MM.1S (cell line): ENCODE measurements at regions not wholly inside any gene's neighbourhood (a gene's known extent, or its start where the extent isn't known, plus 50 kb on each side); places are given as distances from the start of the nearest gene placed in this dataset.

Source experiments
- DNase-seq: peaks from one replicate; pipeline ENCODE4 v3.0.0-alpha.2; 2015
- H2AFZ ChIP-seq: fragments of 300-600 bp; sonication (generic); 2 replicates; pipeline ENCODE4 v1.6.0; 2016; ENCODE audit warnings: antibody characterized with exemption, low read length
- H3F3A ChIP-seq: fragments of 300-600 bp; sonication (generic); 2 replicates; pipeline ENCODE4 v1.6.1; 2016; ENCODE audit warnings: mild to moderate bottlenecking, antibody characterized with exemption, low read length, moderate library complexity, mixed read lengths; ENCODE audit not compliant: insufficient read depth
- H3K27ac ChIP-seq: fragments of 300-600 bp; sonication (generic); 2 replicates; pipeline ENCODE4 v1.5.1; 2016; ENCODE audit warnings: mild to moderate bottlenecking, low read length
- H3K27me3 ChIP-seq: fragments of 300-600 bp; sonication (generic); replicated peaks from 2 replicates; pipeline ENCODE4 v1.6.0; 2016; ENCODE audit warnings: low read length; ENCODE audit not compliant: insufficient read depth
- H3K36me3 ChIP-seq: fragments of 300-600 bp; sonication (generic); replicated peaks from 2 replicates; pipeline ENCODE4 v1.6.1; 2016; ENCODE audit warnings: mild to moderate bottlenecking, low read length, mixed read lengths; ENCODE audit not compliant: insufficient read depth
- H3K4me1 ChIP-seq: fragments of 300-600 bp; sonication (generic); 2 replicates; pipeline ENCODE4 v1.6.1; 2016; ENCODE audit warnings: low read length, mixed read lengths
- H3K4me2 ChIP-seq: fragments of 300-600 bp; sonication (generic); 2 replicates; pipeline ENCODE4 v1.6.0; 2016; ENCODE audit warnings: low read depth, low read length
- H3K4me3 ChIP-seq: fragments of 300-600 bp; sonication (generic); 2 replicates; pipeline ENCODE4 v1.5.1; 2016; ENCODE audit warnings: low read length, mixed read lengths
- H3K79me2 ChIP-seq: fragments of 300-600 bp; sonication (generic); 2 replicates; pipeline ENCODE4 v1.6.1; 2016; ENCODE audit warnings: mixed run types, low read length, mixed read lengths
- H3K9ac ChIP-seq: fragments of 300-600 bp; sonication (generic); 2 replicates; pipeline ENCODE4 v1.6.1; 2016; ENCODE audit warnings: low read length, mixed read lengths
- H3K9me2 ChIP-seq: fragments of 300-600 bp; sonication (generic); replicated peaks from 2 replicates; pipeline ENCODE4 v1.6.1; 2016; ENCODE audit warnings: mild to moderate bottlenecking, low read length, mixed read lengths; ENCODE audit not compliant: insufficient read depth
- H3K9me3 ChIP-seq: fragments of 300-600 bp; sonication (generic); replicated peaks from 2 replicates; pipeline ENCODE4 v1.6.1; 2016; ENCODE audit warnings: mild to moderate bottlenecking, low read length, mixed read lengths; ENCODE audit not compliant: insufficient read depth
- H4K20me1 ChIP-seq: fragments of 300-600 bp; sonication (generic); 2 replicates; pipeline ENCODE4 v1.6.1; 2016; ENCODE audit warnings: mild to moderate bottlenecking, low read length, moderate library complexity, mixed read lengths; ENCODE audit not compliant: insufficient read depth
- CTCF ChIP-seq: fragments of 300-600 bp; sonication (generic); IDR thresholded peaks from 2 replicates; pipeline ENCODE4 v1.5.1; 2016; ENCODE audit warnings: antibody characterized with exemption, low read length, mixed read lengths
- EZH2 ChIP-seq: fragments of 300-600 bp; sonication (generic); optimal IDR thresholded peaks from 2 replicates; pipeline ENCODE3; 2017; ENCODE audit warnings: low read depth, mild to moderate bottlenecking, antibody characterized with exemption, low read length, mixed read lengths
- EZH2phosphoT487 ChIP-seq: fragments of 300-600 bp; sonication (generic); IDR thresholded peaks from 2 replicates; pipeline ENCODE4 v1.6.1; 2018; ENCODE audit warnings: antibody characterized with exemption, low read length

DNA sequence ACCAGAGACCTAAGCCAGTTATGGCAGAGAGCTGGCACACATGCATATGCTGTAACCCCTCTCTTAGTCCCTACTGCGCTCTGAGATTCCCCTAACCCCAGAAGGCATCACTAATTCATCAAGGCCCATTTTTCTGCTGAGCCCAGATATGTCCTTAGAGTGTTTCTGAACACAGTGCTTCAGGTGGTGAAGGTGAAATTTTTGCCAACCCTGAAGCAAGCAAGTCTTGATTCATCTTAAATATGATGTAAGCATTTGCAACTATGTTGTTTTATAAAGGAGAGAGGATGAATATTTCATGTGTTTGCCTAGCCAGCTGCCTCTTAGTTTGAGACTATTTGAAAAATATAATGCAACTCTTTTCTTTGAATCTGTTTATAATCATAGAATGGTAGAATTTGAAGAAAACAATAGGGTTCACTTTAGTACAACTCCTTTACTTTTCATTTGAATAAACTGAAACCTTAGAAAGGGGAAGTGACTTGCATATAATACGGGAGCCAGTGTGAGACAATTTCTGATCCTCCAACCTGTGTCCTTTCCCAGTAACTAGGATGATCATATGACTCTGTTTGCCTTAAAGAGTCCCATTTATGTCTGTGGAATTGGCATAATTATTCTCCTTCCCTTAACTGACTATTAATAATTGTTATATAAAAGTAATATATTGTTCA is 194.3 kb upstream of the MTNR1B start:
- Histone ChIP-seq H3K4me1 (no peaks in the 10 kb centered on the region), H2AFZ (no peak overlapping the region), H3K9me2 (no peaks in the 10 kb centered on the region), H3K36me3 (no peaks in the 10 kb centered on the region), H3F3A (no peaks in the 10 kb centered on the region), H3K79me2 (no peaks in the 10 kb centered on the region), H3K9me3 (no peaks in the 10 kb centered on the region), H4K20me1 (no peaks in the 10 kb centered on the region), H3K27me3 (no peaks in the 10 kb centered on the region), H3K4me3 (no peak overlapping the region), H3K9ac (no peak overlapping the region), H3K4me2 (no peak overlapping the region), H3K27ac (no peak overlapping the region)
- TF ChIP-seq EZH2phosphoT487, result no peak
- TF ChIP-seq EZH2, result no peak
- no peak for TF ChIP-seq CTCF
- no peak for DNase-seq

DNA sequence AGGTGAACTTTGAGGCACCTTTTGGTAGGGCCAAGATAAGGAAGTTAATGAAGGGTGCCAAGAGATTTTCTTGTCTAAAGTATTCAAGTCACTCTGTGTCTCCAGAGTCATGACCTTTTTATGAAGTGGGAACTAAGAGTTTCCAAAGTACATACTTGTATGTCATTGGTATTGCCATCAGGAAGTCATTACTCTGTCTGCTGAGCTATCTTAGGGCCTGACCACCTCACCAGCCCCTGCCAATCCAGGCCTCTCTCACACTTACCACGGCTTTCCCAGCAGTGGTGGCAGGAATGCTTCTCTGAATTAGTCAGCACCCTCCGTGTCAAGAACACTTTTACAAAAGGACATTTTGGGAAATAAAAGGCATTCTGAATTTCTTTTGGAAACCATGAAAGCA is 192.8 kb upstream of the MTNR1B start:
- no peaks in the 10 kb centered on the region for H4K20me1 ChIP-seq
- H3F3A ChIP-seq, result no peaks in the 10 kb centered on the region
- no peaks in the 10 kb centered on the region for H3K27me3 ChIP-seq
- H3K4me1 ChIP-seq, result no peaks in the 10 kb centered on the region
- H3K4me2 ChIP-seq, result no peak overlapping the region
- H3K4me3 ChIP-seq, result no peak overlapping the region
- no peak overlapping the region for H2AFZ ChIP-seq
- TF ChIP-seq EZH2 (no peak), EZH2phosphoT487 (no peak), CTCF (no peak)
- H3K9me2 ChIP-seq, result no peaks in the 10 kb centered on the region
- no peaks in the 10 kb centered on the region for H3K79me2 ChIP-seq
- H3K9ac ChIP-seq, result no peak overlapping the region
- DNase-seq, result no peak
- H3K36me3 ChIP-seq, result no peaks in the 10 kb centered on the region
- no peaks in the 10 kb centered on the region for H3K9me3 ChIP-seq
- H3K27ac ChIP-seq, result no peak overlapping the region

DNA sequence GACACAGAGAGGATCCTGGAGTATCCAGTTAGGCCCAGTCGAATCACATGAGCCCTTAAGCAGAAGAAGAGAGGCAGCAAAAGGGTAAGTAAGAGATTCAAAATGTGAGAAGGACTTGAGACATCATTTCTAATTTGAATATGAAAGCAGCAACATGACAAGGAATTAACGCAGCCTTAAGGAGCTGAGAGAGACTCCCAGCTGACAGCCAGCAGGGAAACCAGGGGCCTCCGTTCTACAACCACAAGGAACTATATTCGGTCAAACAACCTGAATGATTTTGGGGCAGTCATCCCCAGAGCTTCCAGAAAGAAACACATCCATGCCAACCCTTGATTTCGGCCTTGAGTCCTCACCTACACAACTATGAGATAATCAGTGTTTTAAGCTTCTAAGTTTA is 189.7 kb upstream of the MTNR1B start:
- H4K20me1 ChIP-seq, result no peaks in the 10 kb centered on the region
- no peak overlapping the region for H3K27ac ChIP-seq
- H3K9ac ChIP-seq, result no peak overlapping the region
- H3K4me3 ChIP-seq, result no peak overlapping the region
- H3K9me2 ChIP-seq, result no peaks in the 10 kb centered on the region
- TF ChIP-seq EZH2phosphoT487 (no peak), CTCF (no peak), EZH2 (no peak)
- no peaks in the 10 kb centered on the region for H3K36me3 ChIP-seq
- no peaks in the 10 kb centered on the region for H3K9me3 ChIP-seq
- DNase-seq, result no peak
- no peak overlapping the region for H2AFZ ChIP-seq
- H3K4me1 ChIP-seq, result no peaks in the 10 kb centered on the region
- H3F3A ChIP-seq, result no peaks in the 10 kb centered on the region
- no peak overlapping the region for H3K4me2 ChIP-seq
- no peaks in the 10 kb centered on the region for H3K79me2 ChIP-seq
- no peaks in the 10 kb centered on the region for H3K27me3 ChIP-seq
